Smooth muscle cell (in vitro differentiated cells): ENCODE measurements at regions not wholly inside any gene's neighbourhood (a gene's known extent, or its start where the extent isn't known, plus 50 kb on each side); places are given as distances from the start of the nearest gene placed in this dataset.

ENCODE experiments used
- DNase-seq: peaks from one replicate; lab custom pipeline; 2025; ENCODE audit not compliant: unreplicated experiment; lab: John Stamatoyannopoulos, UW
- H2AFZ ChIP-seq: fragments of 200-600 bp; sonication (generic); 2 replicates; pipeline ENCODE4 v1.6.0; 2016; ENCODE audit warnings: antibody characterized with exemption, low read depth, mild to moderate bottlenecking
- H3F3A ChIP-seq: fragments of 200-600 bp; sonication (generic); 2 replicates; pipeline ENCODE4 v1.6.0; 2017; ENCODE audit warnings: antibody characterized with exemption, low read depth
- H3K27ac ChIP-seq: fragments of 200-600 bp; sonication (generic); 2 replicates; pipeline ENCODE4 v1.5.1; 2016; ENCODE audit warnings: low read depth, mild to moderate bottlenecking
- H3K27me3 ChIP-seq: fragments of 200-600 bp; sonication (generic); 2 replicates; pipeline ENCODE4 v1.6.1; 2016; ENCODE audit warnings: low read depth, mild to moderate bottlenecking
- H3K36me3 ChIP-seq: fragments of 200-600 bp; sonication (generic); 2 replicates; pipeline ENCODE4 v1.5.1; 2016; ENCODE audit warnings: low read depth
- H3K4me1 ChIP-seq: fragments of 200-600 bp; sonication (generic); 2 replicates; pipeline ENCODE4 v1.5.1; 2016; ENCODE audit warnings: low read depth
- H3K4me2 ChIP-seq: fragments of 200-600 bp; sonication (generic); 2 replicates; pipeline ENCODE4 v1.6.0; 2016; ENCODE audit warnings: mild to moderate bottlenecking
- H3K4me3 ChIP-seq: fragments of 200-600 bp; sonication (generic); 2 replicates; pipeline ENCODE4 v1.5.1; 2016; ENCODE audit warnings: mild to moderate bottlenecking
- H3K79me2 ChIP-seq: fragments of 200-600 bp; sonication (generic); 2 replicates; pipeline ENCODE4 v1.6.0; 2016; ENCODE audit warnings: low read depth, mild to moderate bottlenecking
- H3K9ac ChIP-seq: fragments of 200-600 bp; sonication (generic); 2 replicates; pipeline ENCODE4 v1.6.0; 2016; ENCODE audit warnings: low read depth
- H3K9me3 ChIP-seq: fragments of 200-600 bp; sonication (generic); replicated peaks from 2 replicates; pipeline ENCODE4 v1.5.1; 2016; ENCODE audit warnings: low read depth
- H4K20me1 ChIP-seq: fragments of 200-600 bp; sonication (generic); 2 replicates; pipeline ENCODE4 v1.6.0; 2016; ENCODE audit warnings: low read depth
- WGBS: methylation state at CpG from one replicate; pipeline ENCODE4 v1.1.7; 2016; ENCODE audit warnings: low lambda C conversion rate; 5-methylcytosine and 5-hydroxymethylcytosine counted together
- TF ChIP-seq, protein P1 (sequence below): fragments of 200-600 bp; sonication (generic); IDR thresholded peaks from 2 replicates; pipeline ENCODE4 v1.5.1; 2017; ENCODE audit warnings: borderline replicate concordance, mild to moderate bottlenecking, antibody characterized with exemption; ENCODE audit not compliant: insufficient read depth, poor library complexity, severe bottlenecking

DNA sequence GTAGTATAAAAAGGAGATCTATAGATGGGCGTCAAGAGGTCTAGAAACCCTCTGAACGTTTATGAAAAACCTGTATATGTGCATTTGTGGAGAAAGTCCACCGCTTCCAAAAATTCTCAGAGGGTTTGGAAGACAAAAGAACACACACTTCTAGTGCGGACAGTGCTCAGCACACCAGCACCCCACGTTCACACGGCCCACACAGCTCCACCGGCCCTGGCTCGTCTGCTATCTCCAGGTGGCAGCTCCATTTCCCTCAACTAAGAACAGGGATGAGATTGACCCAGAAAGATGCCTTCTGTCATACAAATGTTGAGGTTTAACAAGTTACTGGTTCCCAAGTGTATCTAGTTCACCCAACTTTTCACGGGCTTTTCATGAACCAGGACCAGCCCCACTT is 255.1 kb downstream of the NR2F1-AS1 start:
- H3K27me3 ChIP-seq: peaks cover 8% of the 10 kb centered on the region
- H3K79me2 ChIP-seq: no peaks in the 10 kb centered on the region
- no peaks in the 10 kb centered on the region for H3K4me1 ChIP-seq
- H4K20me1 ChIP-seq: no peaks in the 10 kb centered on the region
- no peak overlapping the region for H3K9ac ChIP-seq
- no peaks in the 10 kb centered on the region for H3K36me3 ChIP-seq
- H3K9me3 ChIP-seq: no peaks in the 10 kb centered on the region
- H3F3A ChIP-seq: no peaks in the 10 kb centered on the region
- no peak overlapping the region for H3K4me3 ChIP-seq
- no peak overlapping the region for H2AFZ ChIP-seq
- TF ChIP-seq, protein P1, sequence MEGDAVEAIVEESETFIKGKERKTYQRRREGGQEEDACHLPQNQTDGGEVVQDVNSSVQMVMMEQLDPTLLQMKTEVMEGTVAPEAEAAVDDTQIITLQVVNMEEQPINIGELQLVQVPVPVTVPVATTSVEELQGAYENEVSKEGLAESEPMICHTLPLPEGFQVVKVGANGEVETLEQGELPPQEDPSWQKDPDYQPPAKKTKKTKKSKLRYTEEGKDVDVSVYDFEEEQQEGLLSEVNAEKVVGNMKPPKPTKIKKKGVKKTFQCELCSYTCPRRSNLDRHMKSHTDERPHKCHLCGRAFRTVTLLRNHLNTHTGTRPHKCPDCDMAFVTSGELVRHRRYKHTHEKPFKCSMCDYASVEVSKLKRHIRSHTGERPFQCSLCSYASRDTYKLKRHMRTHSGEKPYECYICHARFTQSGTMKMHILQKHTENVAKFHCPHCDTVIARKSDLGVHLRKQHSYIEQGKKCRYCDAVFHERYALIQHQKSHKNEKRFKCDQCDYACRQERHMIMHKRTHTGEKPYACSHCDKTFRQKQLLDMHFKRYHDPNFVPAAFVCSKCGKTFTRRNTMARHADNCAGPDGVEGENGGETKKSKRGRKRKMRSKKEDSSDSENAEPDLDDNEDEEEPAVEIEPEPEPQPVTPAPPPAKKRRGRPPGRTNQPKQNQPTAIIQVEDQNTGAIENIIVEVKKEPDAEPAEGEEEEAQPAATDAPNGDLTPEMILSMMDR: no peak
- H3K4me2 ChIP-seq: no peak overlapping the region
- 92% methylated on average over 9 of the region's 9 CpGs for WGBS
- H3K27ac ChIP-seq: no peak overlapping the region
- no peak for DNase-seq

DNA sequence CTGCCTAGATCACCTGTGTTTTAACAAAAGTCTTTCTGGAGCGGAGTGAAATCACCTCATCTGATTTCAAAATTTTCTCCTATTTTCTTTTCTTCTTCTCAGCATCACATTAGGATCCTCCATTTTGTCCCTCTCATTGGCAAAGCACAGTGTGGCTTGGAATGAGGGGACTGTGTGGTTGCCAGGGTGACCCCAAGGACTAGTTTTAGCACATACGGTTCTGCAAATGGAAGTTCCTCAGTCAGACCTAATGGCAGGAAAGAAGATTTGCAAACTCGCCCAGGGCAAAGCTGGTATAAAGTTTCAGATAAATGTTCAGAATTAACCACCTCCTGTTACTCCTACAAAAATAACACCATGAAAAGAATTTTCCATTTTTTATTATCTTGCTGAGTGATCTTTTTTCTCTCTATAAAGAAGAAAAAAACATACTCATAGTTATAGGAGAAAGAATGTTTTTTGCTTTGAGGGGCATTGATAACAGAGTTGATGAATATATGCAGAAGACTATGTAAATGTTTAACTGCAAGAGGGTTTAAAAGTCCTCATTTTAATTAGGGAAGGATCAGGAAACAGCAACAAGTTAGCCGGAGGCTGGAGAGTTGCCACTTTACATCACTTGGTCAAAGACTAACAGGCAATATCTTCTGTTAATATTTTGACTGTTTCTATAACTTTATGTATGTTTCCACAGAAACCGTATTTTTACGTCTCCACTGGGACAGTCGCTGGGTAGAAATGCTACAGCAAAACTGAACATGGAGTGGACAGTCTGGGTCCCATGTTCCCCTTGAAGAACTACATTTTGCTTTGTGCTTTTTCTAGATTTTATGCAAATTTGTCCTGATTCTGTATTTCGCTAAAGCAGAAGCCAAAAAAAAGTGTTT is 257.8 kb downstream of the NR2F1-AS1 start:
- Histone ChIP-seq H3K79me2 (no peaks in the 10 kb centered on the region), H3K4me1 (no peaks in the 10 kb centered on the region), H3F3A (no peaks in the 10 kb centered on the region), H4K20me1 (no peaks in the 10 kb centered on the region), H3K9me3 (no peaks in the 10 kb centered on the region), H3K36me3 (no peaks in the 10 kb centered on the region), H2AFZ (peak overlapping the region; percentile 18), H3K9ac (no peak overlapping the region), H3K27me3 (peaks cover 8% of the 10 kb centered on the region), H3K4me3 (no peak overlapping the region), H3K27ac (no peak overlapping the region), H3K4me2 (no peak overlapping the region)
- WGBS: 87% methylated on average over 8 of the region's 8 CpGs
- no peak for DNase-seq
- TF ChIP-seq, protein P1: no peak

DNA sequence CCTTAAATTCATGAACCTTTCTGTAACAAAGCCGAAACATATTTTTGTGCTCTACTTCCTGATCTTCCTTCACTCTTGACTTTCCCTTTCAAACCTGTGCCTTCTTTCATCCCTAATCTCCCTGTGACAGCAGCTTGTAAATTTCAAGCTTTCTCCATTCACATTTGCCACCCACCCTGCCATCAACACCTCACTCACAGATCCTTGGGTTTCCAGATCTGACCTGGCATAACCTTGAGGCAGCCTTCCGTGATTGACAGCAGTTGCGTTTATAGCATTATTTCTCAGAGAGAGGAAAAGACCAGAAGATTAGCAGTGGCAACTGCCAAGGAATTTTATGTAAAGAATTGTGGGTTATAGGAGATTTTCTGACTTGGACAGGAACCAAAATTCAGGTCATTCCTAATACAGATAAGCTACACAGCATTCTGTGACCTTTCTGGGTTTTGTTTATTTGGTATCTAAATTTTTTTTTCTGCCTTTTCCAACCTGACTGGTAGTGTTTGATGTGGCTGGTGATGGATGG is 260.0 kb downstream of the NR2F1-AS1 start:
- WGBS: 56% methylated on average over 3 of the region's 3 CpGs
- H3K36me3 ChIP-seq: no peaks in the 10 kb centered on the region
- no peaks in the 10 kb centered on the region for H3K9me3 ChIP-seq
- no peaks in the 10 kb centered on the region for H3K4me1 ChIP-seq
- TF ChIP-seq, protein P1: no peak
- peaks cover 8% of the 10 kb centered on the region for H3K27me3 ChIP-seq
- no peak overlapping the region for H2AFZ ChIP-seq
- H4K20me1 ChIP-seq: no peaks in the 10 kb centered on the region
- no peaks in the 10 kb centered on the region for H3F3A ChIP-seq
- no peaks in the 10 kb centered on the region for H3K79me2 ChIP-seq
- DNase-seq: no peak
- H3K4me3 ChIP-seq: no peak overlapping the region
- H3K4me2 ChIP-seq: no peak overlapping the region
- H3K9ac ChIP-seq: no peak overlapping the region
- H3K27ac ChIP-seq: no peak overlapping the region
